Smooth muscle cell (in vitro differentiated cells): ENCODE measurements at regions not wholly inside any gene's neighbourhood (a gene's known extent, or its start where the extent isn't known, plus 50 kb on each side); places are given as distances from the start of the nearest gene placed in this dataset.

Experiments used
- DNase-seq: peaks from one replicate; lab custom pipeline; 2025; ENCODE audit not compliant: unreplicated experiment; lab: John Stamatoyannopoulos, UW
- H2AFZ ChIP-seq: fragments of 200-600 bp; sonication (generic); 2 replicates; pipeline ENCODE4 v1.6.0; 2016; ENCODE audit warnings: antibody characterized with exemption, low read depth, mild to moderate bottlenecking
- H3F3A ChIP-seq: fragments of 200-600 bp; sonication (generic); 2 replicates; pipeline ENCODE4 v1.6.0; 2017; ENCODE audit warnings: antibody characterized with exemption, low read depth
- H3K27ac ChIP-seq: fragments of 200-600 bp; sonication (generic); 2 replicates; pipeline ENCODE4 v1.5.1; 2016; ENCODE audit warnings: low read depth, mild to moderate bottlenecking
- H3K27me3 ChIP-seq: fragments of 200-600 bp; sonication (generic); 2 replicates; pipeline ENCODE4 v1.6.1; 2016; ENCODE audit warnings: low read depth, mild to moderate bottlenecking
- H3K36me3 ChIP-seq: fragments of 200-600 bp; sonication (generic); 2 replicates; pipeline ENCODE4 v1.5.1; 2016; ENCODE audit warnings: low read depth
- H3K4me1 ChIP-seq: fragments of 200-600 bp; sonication (generic); 2 replicates; pipeline ENCODE4 v1.5.1; 2016; ENCODE audit warnings: low read depth
- H3K4me2 ChIP-seq: fragments of 200-600 bp; sonication (generic); 2 replicates; pipeline ENCODE4 v1.6.0; 2016; ENCODE audit warnings: mild to moderate bottlenecking
- H3K4me3 ChIP-seq: fragments of 200-600 bp; sonication (generic); 2 replicates; pipeline ENCODE4 v1.5.1; 2016; ENCODE audit warnings: mild to moderate bottlenecking
- H3K79me2 ChIP-seq: fragments of 200-600 bp; sonication (generic); 2 replicates; pipeline ENCODE4 v1.6.0; 2016; ENCODE audit warnings: low read depth, mild to moderate bottlenecking
- H3K9ac ChIP-seq: fragments of 200-600 bp; sonication (generic); 2 replicates; pipeline ENCODE4 v1.6.0; 2016; ENCODE audit warnings: low read depth
- H3K9me3 ChIP-seq: fragments of 200-600 bp; sonication (generic); replicated peaks from 2 replicates; pipeline ENCODE4 v1.5.1; 2016; ENCODE audit warnings: low read depth
- H4K20me1 ChIP-seq: fragments of 200-600 bp; sonication (generic); 2 replicates; pipeline ENCODE4 v1.6.0; 2016; ENCODE audit warnings: low read depth
- WGBS: methylation state at CpG from one replicate; pipeline ENCODE4 v1.1.7; 2016; ENCODE audit warnings: low lambda C conversion rate; 5-methylcytosine and 5-hydroxymethylcytosine counted together
- TF ChIP-seq, protein P1 (sequence below): fragments of 200-600 bp; sonication (generic); IDR thresholded peaks from 2 replicates; pipeline ENCODE4 v1.5.1; 2017; ENCODE audit warnings: borderline replicate concordance, mild to moderate bottlenecking, antibody characterized with exemption; ENCODE audit not compliant: insufficient read depth, poor library complexity, severe bottlenecking

- Histone ChIP-seq H3K27ac (peak overlapping the region; percentile 46), H3K9ac (no peak overlapping the region), H3K4me2 (peak overlapping the region; percentile 28), H4K20me1 (no peaks in the 10 kb centered on the region), H3K36me3 (no peaks in the 10 kb centered on the region), H3K4me3 (no peak overlapping the region), H3F3A (no peaks in the 10 kb centered on the region), H2AFZ (no peak overlapping the region), H3K4me1 (peaks cover 5% of the 10 kb centered on the region), H3K9me3 (no peaks in the 10 kb centered on the region), H3K79me2 (no peaks in the 10 kb centered on the region), H3K27me3 (no peaks in the 10 kb centered on the region)
- no peak for DNase-seq
- TF ChIP-seq, protein P1, sequence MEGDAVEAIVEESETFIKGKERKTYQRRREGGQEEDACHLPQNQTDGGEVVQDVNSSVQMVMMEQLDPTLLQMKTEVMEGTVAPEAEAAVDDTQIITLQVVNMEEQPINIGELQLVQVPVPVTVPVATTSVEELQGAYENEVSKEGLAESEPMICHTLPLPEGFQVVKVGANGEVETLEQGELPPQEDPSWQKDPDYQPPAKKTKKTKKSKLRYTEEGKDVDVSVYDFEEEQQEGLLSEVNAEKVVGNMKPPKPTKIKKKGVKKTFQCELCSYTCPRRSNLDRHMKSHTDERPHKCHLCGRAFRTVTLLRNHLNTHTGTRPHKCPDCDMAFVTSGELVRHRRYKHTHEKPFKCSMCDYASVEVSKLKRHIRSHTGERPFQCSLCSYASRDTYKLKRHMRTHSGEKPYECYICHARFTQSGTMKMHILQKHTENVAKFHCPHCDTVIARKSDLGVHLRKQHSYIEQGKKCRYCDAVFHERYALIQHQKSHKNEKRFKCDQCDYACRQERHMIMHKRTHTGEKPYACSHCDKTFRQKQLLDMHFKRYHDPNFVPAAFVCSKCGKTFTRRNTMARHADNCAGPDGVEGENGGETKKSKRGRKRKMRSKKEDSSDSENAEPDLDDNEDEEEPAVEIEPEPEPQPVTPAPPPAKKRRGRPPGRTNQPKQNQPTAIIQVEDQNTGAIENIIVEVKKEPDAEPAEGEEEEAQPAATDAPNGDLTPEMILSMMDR: no peak
Observed at GRCh38 chr1:56034222-56034621, 545.1 kb downstream of the PLPP3 start.

GRCh38 chr1:56033321-56034037 is 545.9 kb downstream of the PLPP3 start:
- Histone ChIP-seq H3K4me3 (no peak overlapping the region), H3K9ac (no peak overlapping the region), H3K79me2 (no peaks in the 10 kb centered on the region), H3K4me1 (peaks cover 5% of the 10 kb centered on the region), H3K4me2 (no peak overlapping the region), H2AFZ (no peak overlapping the region), H3K27me3 (no peaks in the 10 kb centered on the region), H4K20me1 (no peaks in the 10 kb centered on the region), H3K27ac (peak overlapping the region; percentile 46), H3K9me3 (no peaks in the 10 kb centered on the region), H3F3A (no peaks in the 10 kb centered on the region), H3K36me3 (no peaks in the 10 kb centered on the region)
- TF ChIP-seq, protein P1: no peak
- WGBS: 80% methylated on average over 3 of the region's 3 CpGs
- DNase-seq: no peak

GRCh38 chr1:56032096-56032676 is 547.2 kb downstream of the PLPP3 start:
- no peak overlapping the region for H2AFZ ChIP-seq
- H3K4me3 ChIP-seq: no peak overlapping the region
- H3K27me3 ChIP-seq: no peaks in the 10 kb centered on the region
- no peaks in the 10 kb centered on the region for H3K9me3 ChIP-seq
- peaks cover 5% of the 10 kb centered on the region for H3K4me1 ChIP-seq
- no peaks in the 10 kb centered on the region for H4K20me1 ChIP-seq
- no peak overlapping the region for H3K27ac ChIP-seq
- H3K36me3 ChIP-seq: no peaks in the 10 kb centered on the region
- H3K9ac ChIP-seq: no peak overlapping the region
- no peaks in the 10 kb centered on the region for H3F3A ChIP-seq
- no peak for DNase-seq
- no peaks in the 10 kb centered on the region for H3K79me2 ChIP-seq
- TF ChIP-seq, protein P1: no peak
- no peak overlapping the region for H3K4me2 ChIP-seq
- 86% methylated on average over 3 of the region's 3 CpGs for WGBS

DNA sequence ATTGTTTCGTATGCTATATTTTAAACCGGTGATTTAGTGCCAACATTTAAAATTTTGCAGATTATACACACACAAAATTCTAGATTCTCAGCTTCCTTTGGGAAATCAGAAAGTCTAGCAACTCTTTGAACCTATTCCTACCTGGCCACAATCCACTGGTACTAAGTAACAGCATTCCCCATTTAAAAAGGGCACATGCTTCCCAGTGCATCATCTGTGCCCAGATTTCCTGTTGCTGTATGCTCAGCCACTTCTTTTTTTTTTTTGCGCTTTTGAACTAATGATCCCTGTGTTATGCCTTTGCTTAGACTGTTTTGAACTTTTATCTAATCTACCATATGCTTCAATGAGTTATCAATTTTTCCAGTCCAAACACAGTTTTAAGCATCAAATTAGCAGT is 548.4 kb downstream of the PLPP3 start:
- Histone ChIP-seq H3K4me3 (no peak overlapping the region), H3K9me3 (no peaks in the 10 kb centered on the region), H3K27me3 (no peaks in the 10 kb centered on the region), H2AFZ (no peak overlapping the region), H3K9ac (no peak overlapping the region), H3K79me2 (no peaks in the 10 kb centered on the region), H3K27ac (no peak overlapping the region), H4K20me1 (no peaks in the 10 kb centered on the region), H3F3A (no peaks in the 10 kb centered on the region), H3K4me2 (no peak overlapping the region), H3K36me3 (no peaks in the 10 kb centered on the region), H3K4me1 (peaks cover 5% of the 10 kb centered on the region)
- WGBS: 99% methylated on average over 3 of the region's 3 CpGs
- TF ChIP-seq, protein P1: no peak
- DNase-seq: no peak
